ENCODE measurements at regions not wholly inside any gene's neighbourhood (a gene's known extent, or its start where the extent isn't known, plus 50 kb on each side); places are given as distances from the start of the nearest gene placed in this dataset.

- DNase-seq = no peak
Observed at GRCh38 chr13:105063676-105064075, 1471.8 kb downstream of the EFNB2 start.

GRCh38 chr13:105059786-105060185 is 1475.7 kb downstream of the EFNB2 start:
- DNase-seq = no peak

DNA sequence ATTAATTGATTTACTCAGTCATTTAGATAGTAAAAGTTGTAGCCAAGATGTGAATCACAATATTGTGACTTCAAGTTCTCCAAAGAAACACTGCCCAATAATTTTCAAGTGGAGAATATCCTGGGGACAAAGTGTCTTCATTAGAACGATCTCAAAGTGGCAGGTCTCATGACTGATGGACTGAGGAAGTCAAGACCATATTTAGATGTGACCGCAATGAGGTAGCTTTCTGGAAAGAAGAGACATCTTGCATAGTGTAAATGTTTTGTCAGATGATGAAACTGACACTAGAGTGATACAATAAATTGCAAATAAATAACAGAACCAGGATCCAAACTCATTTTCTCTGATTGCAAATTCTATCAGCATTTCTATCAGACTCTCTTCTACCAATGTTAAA is 1476.9 kb downstream of the EFNB2 start:
- no peak for DNase-seq

GRCh38 chr13:105052711-105053110 is 1482.8 kb downstream of the EFNB2 start:
- no peak for DNase-seq

DNA sequence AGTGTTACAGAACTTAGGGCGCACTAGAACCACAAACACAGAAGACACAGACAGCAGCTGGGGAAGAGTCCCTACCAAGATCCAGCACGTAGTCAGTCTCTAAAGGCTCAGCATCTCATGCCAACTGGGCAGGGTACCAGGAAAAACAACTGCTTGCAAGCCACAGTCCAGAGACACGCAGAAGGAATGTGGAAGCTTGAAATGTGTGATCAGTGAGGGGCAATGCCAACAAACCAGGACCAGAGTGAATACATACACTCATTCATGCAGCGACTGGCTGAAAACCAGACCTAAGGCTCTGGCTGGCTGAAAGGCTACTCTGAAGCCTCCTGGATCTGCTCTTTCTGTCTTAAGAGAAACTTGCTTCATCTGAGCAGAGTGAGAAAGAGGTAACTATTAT is 1484.8 kb downstream of the EFNB2 start:
- no peak for DNase-seq

DNA sequence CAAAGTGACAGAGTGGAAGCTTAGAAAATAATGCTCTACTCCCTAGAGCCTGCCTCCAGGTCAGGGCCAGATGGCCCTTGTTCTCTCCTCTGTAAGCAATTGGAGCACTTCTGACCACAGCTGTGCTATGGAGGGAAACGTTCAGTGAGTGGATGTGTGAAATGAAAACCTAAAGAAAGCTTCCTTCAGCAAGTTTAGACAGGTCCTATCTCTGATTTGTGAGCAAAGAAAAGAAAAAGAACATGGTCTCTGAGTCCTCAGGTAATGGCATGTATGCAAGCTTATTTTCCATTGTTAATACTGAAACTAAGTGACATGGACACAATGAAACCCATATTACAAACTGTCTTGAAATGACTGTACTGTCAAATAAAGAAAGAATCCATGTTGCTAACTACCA is 1486.8 kb downstream of the EFNB2 start:
- DNase-seq = no peak

GRCh38 chr13:105047676-105048295 is 1487.7 kb downstream of the EFNB2 start:
- no peak for DNase-seq

GRCh38 chr13:105037110-105037509 is 1498.4 kb downstream of the EFNB2 start:
- no peak for DNase-seq

DNA sequence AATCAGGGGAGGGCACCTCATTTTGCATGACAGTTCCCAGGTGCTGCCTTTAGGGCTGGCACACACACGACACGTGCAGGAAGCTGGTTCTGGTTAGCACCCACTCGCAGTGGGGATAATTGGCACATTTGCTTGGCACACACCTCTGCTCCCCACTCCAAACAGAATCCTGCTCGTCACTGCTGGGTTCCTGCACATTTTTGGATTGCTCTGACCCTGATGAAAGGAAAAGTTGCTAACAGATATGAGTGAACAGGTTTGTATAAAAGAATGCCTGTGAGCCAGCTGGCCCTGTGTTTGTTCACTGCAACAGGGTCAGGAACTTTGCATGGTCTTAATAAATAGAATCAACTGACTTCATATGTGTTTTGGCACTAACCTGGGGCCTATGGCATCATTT is 1500.4 kb downstream of the EFNB2 start:
- DNase-seq = no peak

DNA sequence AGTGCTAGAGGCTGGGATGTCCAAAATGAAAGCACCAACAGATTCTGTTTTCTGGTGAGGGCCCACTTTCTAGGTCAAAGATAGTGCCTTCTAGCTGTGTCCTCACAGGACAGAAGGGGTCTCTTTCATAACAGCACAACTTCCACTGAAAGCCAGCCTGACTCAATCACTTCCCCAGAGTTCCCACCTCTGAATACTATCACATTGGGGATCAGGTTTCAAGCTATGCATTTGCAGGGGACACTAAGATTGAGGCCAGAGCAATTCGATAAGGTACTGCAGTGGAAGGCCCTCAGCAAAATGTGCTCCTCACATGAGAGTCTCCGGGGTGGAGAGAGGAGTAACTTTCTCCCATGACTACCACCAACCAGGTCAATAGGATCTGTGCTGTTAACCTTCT is 1501.5 kb downstream of the EFNB2 start:
- no peak for DNase-seq

GRCh38 chr13:105031306-105031705 is 1504.2 kb downstream of the EFNB2 start:
- no peak for DNase-seq

- no peak for DNase-seq
Observed at GRCh38 chr13:105030851-105031250, 1504.6 kb downstream of the EFNB2 start.

DNA sequence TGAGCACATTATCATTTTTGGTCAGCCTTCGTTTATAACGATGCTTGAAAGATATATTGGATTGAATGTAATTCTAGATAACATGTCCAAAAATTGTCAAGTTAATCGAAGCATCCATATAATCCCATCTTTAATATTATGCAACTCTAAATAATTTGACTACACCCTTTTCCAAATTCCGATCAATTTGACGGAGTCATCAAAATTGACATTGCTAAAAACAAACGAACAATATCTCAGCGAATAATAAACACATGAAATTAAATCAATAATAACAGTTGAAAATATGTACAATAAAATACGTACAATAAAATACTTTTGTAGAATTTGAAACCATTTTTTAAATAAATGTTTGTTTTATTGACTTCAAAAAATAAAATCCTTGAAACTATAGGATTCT is 1516.4 kb downstream of the EFNB2 start:
- no peak for DNase-seq

GRCh38 chr13:105016266-105016665 is 1519.2 kb downstream of the EFNB2 start:
- DNase-seq = no peak

DNA sequence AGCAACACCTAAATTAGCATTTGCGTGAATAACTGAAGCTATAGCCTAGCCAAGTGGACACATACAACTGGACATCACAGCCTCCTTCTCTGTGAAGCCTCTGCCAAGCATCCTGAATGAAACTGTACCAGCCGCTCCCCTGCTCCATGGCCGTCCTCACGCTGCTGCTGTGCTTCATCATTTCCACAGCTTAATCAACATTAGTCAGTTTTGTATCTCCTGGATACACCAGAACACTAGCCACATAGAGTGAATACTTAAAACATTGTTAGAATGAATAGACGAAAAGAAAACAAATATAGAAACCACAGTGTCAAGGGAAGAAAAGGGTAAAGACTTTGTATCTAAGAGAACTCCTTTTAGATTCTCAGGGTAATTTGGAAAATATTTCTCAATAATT is 1526.9 kb downstream of the EFNB2 start:
- no peak for DNase-seq

GRCh38 chr13:105007166-105007808 is 1528.2 kb downstream of the EFNB2 start:
- no peak for DNase-seq

DNA sequence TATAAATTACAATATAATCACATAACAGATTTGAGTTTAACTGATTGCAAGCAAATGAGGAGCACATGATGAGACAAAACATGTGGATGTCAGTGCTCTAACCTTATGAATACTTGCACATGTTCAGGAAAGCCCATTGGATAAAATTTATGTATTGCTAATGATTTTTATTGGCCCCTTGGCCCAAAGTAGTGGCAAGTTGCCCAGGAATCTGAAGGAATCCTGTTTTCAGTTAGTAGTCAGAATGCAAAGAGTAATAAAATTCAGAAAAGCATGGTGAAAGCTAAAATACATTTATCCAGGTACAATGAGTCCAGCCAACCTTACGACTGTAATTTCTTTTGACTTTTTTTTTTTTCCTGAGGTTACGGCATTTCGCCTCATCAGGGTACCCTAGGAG is 1539.4 kb downstream of the EFNB2 start:
- no peak for DNase-seq

DNA sequence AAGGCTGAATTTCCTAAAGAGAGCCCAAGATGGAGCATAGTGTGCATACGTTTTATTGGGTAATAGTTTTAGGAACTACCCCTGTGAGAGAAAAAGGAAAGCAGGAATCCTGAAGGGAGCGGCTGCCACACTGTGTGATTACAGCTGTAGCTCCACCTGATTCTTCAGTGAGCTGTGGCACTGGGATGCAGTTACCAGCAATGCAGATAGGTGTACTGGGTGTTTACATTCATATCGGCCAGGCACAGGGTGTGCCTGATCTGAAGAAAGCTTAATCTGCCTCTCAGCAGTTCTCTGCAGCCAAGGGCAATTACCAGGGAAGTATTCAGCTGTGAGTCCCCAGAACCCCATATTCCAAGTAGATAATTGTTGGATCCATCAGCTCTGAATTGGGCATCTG is 1541.8 kb downstream of the EFNB2 start:
- no peak for DNase-seq

GRCh38 chr13:104987621-104988020 is 1547.8 kb downstream of the EFNB2 start:
- no peak for DNase-seq

DNA sequence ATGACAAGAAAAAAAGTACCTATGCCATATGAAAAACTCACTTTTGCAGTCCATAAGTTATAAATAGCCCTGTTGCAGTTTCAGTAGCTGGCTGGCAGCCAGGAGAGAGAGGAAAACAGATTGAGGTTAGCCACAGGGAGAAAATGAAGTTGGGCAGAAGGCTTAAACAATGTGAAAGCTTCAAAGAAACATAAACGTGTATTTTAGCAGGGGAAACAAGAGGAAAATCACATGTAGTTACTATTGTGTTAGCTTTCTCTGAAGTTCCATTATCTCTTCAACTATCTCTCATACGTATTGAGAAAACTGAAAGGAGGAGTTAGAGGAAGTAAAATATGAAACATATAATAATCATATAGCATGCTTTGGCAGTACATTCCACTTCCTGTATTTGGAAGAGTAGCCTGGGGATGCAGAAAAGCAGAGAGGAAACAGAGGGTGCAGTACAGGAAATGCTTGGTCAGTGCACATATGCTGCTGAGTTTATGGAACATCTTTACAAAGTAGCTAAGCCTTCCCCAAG is 1551.1 kb downstream of the EFNB2 start:
- no peak for DNase-seq

GRCh38 chr13:104983601-104984000 is 1551.9 kb downstream of the EFNB2 start:
- DNase-seq = no peak

GRCh38 chr13:104980586-104980985 is 1554.9 kb downstream of the EFNB2 start:
- no peak for DNase-seq

GRCh38 chr13:104979281-104980030 is 1556.0 kb downstream of the EFNB2 start:
- DNase-seq = no peak

- no peak for DNase-seq
Observed at GRCh38 chr13:104976986-104977385, 1558.5 kb downstream of the EFNB2 start.
